Stimulated activated CD8-positive, alpha-beta memory T cell treated with anti-CD3 and anti-CD28 coated beads, Interleukin-12 subunit alpha, Interleukin-12 subunit beta, amount 100 ng/mL, for 24 hours (primary cell): ENCODE measurements at regions not wholly inside any gene's neighbourhood (a gene's known extent, or its start where the extent isn't known, plus 50 kb on each side); places are given as distances from the start of the nearest gene placed in this dataset.
"Not testable (repeated sequence)": the region's sequence is repeated elsewhere in the genome, so short reads cannot be mapped to it uniquely, and the experiment has no call there.

ENCODE experiments used
- DNase-seq: peaks from one replicate; pipeline ENCODE4 v3.0.0-alpha.2; 2020; ENCODE audit errors: extremely low read depth

- no peak for DNase-seq
Observed at GRCh38 chr14:71165121-71166031, 258.1 kb downstream of the PCNX1 start.

GRCh38 chr14:71166180-71166837 lies 259.1 kb downstream of the PCNX1 start:
- no peak for DNase-seq

- not testable (repeated sequence) for DNase-seq
Observed at GRCh38 chr14:71167325-71167950, 260.2 kb downstream of the PCNX1 start.

- DNase-seq, result not testable (repeated sequence)
Observed at GRCh38 chr14:71168161-71168560, 260.9 kb downstream of the PCNX1 start.

- DNase-seq, result no peak
Observed at GRCh38 chr14:71168564-71169427, 261.5 kb downstream of the PCNX1 start.

- DNase-seq, result no peak
Observed at GRCh38 chr14:71169861-71170260, 262.6 kb downstream of the PCNX1 start.

GRCh38 chr14:71175491-71175890 lies 268.2 kb downstream of the PCNX1 start:
- no peak for DNase-seq

- DNase-seq, result no peak
Observed at GRCh38 chr14:71179066-71179465, 271.8 kb downstream of the PCNX1 start.

- no peak for DNase-seq
Observed at GRCh38 chr14:71180397-71180796, 273.1 kb downstream of the PCNX1 start.

- DNase-seq, result no peak
Observed at GRCh38 chr14:71181215-71182003, 274.1 kb downstream of the PCNX1 start.

- DNase-seq, result no peak
Observed at GRCh38 chr14:71183876-71184689, 276.8 kb downstream of the PCNX1 start.

GRCh38 chr14:71185637-71186036 lies 278.4 kb downstream of the PCNX1 start:
- DNase-seq, result no peak

- no peak for DNase-seq
Observed at GRCh38 chr14:71187633-71188356, 280.5 kb downstream of the PCNX1 start.

- DNase-seq, result no peak
Observed at GRCh38 chr14:71190770-71191374, 283.6 kb downstream of the PCNX1 start.

- no peak for DNase-seq
Observed at GRCh38 chr14:71193663-71194062, 286.4 kb downstream of the PCNX1 start.

GRCh38 chr14:71194251-71194650 lies 287.0 kb downstream of the PCNX1 start:
- DNase-seq, result no peak

GRCh38 chr14:71196921-71197320 lies 289.7 kb downstream of the PCNX1 start:
- DNase-seq, result no peak

GRCh38 chr14:71198687-71199086 lies 291.4 kb downstream of the PCNX1 start:
- no peak for DNase-seq

GRCh38 chr14:71201840-71202239 lies 294.6 kb downstream of the PCNX1 start:
- no peak for DNase-seq
